ENCODE measurements at regions not wholly inside any gene's neighbourhood (a gene's known extent, or its start where the extent isn't known, plus 50 kb on each side); places are given as distances from the start of the nearest gene placed in this dataset.

- Histone ChIP-seq H2BK12ac (ENCODE audit: insufficient read length, low read depth, low read length) (no peak overlapping the region), H3K9ac (ENCODE audit: extremely low read depth, insufficient read length, low read length) (no peak overlapping the region), H3K27ac (ENCODE audit: insufficient read length, low read depth, low read length) (no peak overlapping the region), H3K27me3 (ENCODE audit: insufficient read depth, low read length) (no peaks in the 10 kb centered on the region), H4K20me1 (ENCODE audit: control insufficient read depth, insufficient read depth, insufficient read length) (no peaks in the 10 kb centered on the region), H3K56ac (ENCODE audit: insufficient read length, low read depth, low read length) (no peak overlapping the region), H3K18ac (ENCODE audit: insufficient read length, low read depth, low read length) (no peak overlapping the region), H3K4me1 (ENCODE audit: insufficient read depth, low read length) (peaks cover 2% of the 10 kb centered on the region; the same call in 1 of the 2 replicates), H2BK5ac (ENCODE audit: insufficient read length, low read length) (no peak overlapping the region), H3K14ac (ENCODE audit: insufficient read depth, low read length) (no peak overlapping the region), H3K79me1 (ENCODE audit: insufficient read depth, low read depth, low read length, poor library complexity, severe bottlenecking) (no peaks in the 10 kb centered on the region), H2AK5ac (ENCODE audit: insufficient read length, low read length) (no peak overlapping the region), H2AFZ (ENCODE audit: low read length) (no peak overlapping the region), H2BK20ac (ENCODE audit: low read depth, low read length, poor library complexity, severe bottlenecking) (no peak overlapping the region), H2BK120ac (ENCODE audit: low read depth, low read length, poor library complexity, severe bottlenecking) (no peak overlapping the region), H3K9me3 (ENCODE audit: control insufficient read depth, low read depth, low read length) (no peaks in the 10 kb centered on the region), H3K79me2 (ENCODE audit: insufficient read depth, low read length) (no peaks in the 10 kb centered on the region), H4K91ac (ENCODE audit: insufficient read length, low read depth, low read length) (no peak overlapping the region), H3K4me2 (ENCODE audit: insufficient read depth, insufficient read length, low read length) (no peak overlapping the region), H3K23me2 (ENCODE audit: insufficient read length, low read depth, low read length, poor library complexity, severe bottlenecking) (no peaks in the 10 kb centered on the region), H4K8ac (replicated peaks; ENCODE audit: insufficient read length, low read depth, low read length) (no peak overlapping the region), H3T11ph (ENCODE audit: low read length) (no peak overlapping the region), H4K5ac (ENCODE audit: insufficient read length, low read depth, low read length) (no peak overlapping the region), H2BK15ac (ENCODE audit: low read depth, low read length) (no peak overlapping the region), H3K23ac (ENCODE audit: insufficient read length, low read depth, low read length) (no peak overlapping the region), H3K4ac (ENCODE audit: low read depth, low read length) (no peak overlapping the region)
- H3K9me3 Mint-ChIP-seq, result peaks cover 4 to 8% of the 10 kb centered on the region in 2 experiments; a peak in 3 of 5 replicates
- H3K4me1 Mint-ChIP-seq, result peaks cover 41 to 47% of the 10 kb centered on the region in 2 experiments
- no peaks in the 10 kb centered on the region for H3K27me3 Mint-ChIP-seq (ENCODE audit: low read depth)
- whole genome bisulfite sequencing (ENCODE audit: extremely low coverage, insufficient read length, low lambda C conversion rate), result no CpG with 5 or more reads among the region's 18 CpGs
- TF ChIP-seq CTCF (conservative IDR thresholded peaks at IDR 0.05), result no peak
- H3K27ac Mint-ChIP-seq, result 0 out of 7 replicates have a peak overlapping the region, but pooled peaks of 1 of the 3 experiments have one; percentile 39
- no peak for DNase-seq
- no peak overlapping the region for H3K4me3 Mint-ChIP-seq
- peaks cover 0 to 8% (median 3%) of the 10 kb centered on the region in 3 experiments; a peak in 4 of 7 replicates for H3K36me3 Mint-ChIP-seq (ENCODE audit: insufficient read depth in 1 of 3, low read depth in 3 of 3)
These were observed 122.1 kb downstream of the LRIG2 start for GRCh38 chr1:113194846-113195830.
